Loucy (cell line): ENCODE measurements at regions not wholly inside any gene's neighbourhood (a gene's known extent, or its start where the extent isn't known, plus 50 kb on each side); places are given as distances from the start of the nearest gene placed in this dataset.

Experiments
- EZH2phosphoT487 ChIP-seq: fragments of 200-600 bp; IDR thresholded peaks from 2 replicates; pipeline ENCODE4 v1.6.1; 2018; ENCODE audit warnings: antibody characterized with exemption, mild to moderate bottlenecking, moderate library complexity, borderline replicate concordance
- TF ChIP-seq, protein P1 (sequence below): fragments of 200-600 bp; sonication (generic); conservative IDR thresholded peaks from 2 replicates; pipeline ENCODE4 v1.5.1; 2014; ENCODE audit warnings: mild to moderate bottlenecking, antibody characterized with exemption, low read length

- TF ChIP-seq, protein P1, sequence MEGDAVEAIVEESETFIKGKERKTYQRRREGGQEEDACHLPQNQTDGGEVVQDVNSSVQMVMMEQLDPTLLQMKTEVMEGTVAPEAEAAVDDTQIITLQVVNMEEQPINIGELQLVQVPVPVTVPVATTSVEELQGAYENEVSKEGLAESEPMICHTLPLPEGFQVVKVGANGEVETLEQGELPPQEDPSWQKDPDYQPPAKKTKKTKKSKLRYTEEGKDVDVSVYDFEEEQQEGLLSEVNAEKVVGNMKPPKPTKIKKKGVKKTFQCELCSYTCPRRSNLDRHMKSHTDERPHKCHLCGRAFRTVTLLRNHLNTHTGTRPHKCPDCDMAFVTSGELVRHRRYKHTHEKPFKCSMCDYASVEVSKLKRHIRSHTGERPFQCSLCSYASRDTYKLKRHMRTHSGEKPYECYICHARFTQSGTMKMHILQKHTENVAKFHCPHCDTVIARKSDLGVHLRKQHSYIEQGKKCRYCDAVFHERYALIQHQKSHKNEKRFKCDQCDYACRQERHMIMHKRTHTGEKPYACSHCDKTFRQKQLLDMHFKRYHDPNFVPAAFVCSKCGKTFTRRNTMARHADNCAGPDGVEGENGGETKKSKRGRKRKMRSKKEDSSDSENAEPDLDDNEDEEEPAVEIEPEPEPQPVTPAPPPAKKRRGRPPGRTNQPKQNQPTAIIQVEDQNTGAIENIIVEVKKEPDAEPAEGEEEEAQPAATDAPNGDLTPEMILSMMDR = no peak
- no peak for TF ChIP-seq EZH2phosphoT487
These were observed 1120.6 kb downstream of the SORCS1 start for GRCh38 chr10:106043863-106044262.
